Neural cell (in vitro differentiated cells): ENCODE measurements at regions not wholly inside any gene's neighbourhood (a gene's known extent, or its start where the extent isn't known, plus 50 kb on each side); places are given as distances from the start of the nearest gene placed in this dataset.

Source experiments
- H2AFZ ChIP-seq: fragments of 200-600, 300-800 bp; sonication (generic), shearing (Covaris generic); 2 replicates; pipeline ENCODE4 v1.6.0; 2014; ENCODE audit warnings: low read depth, mild to moderate bottlenecking, antibody characterized with exemption, low read length, moderate library complexity
- H3F3A ChIP-seq: fragments of 200-600 bp; shearing (Covaris generic); 2 replicates; pipeline ENCODE4 v1.6.1; 2016; ENCODE audit warnings: mild to moderate bottlenecking, moderate library complexity, mixed read lengths, antibody characterized with exemption, low read length; ENCODE audit not compliant: insufficient read depth, poor library complexity, severe bottlenecking
- H3K27ac ChIP-seq: fragments of 200-600, 300-800 bp; sonication (generic), shearing (Covaris generic); 2 replicates; pipeline ENCODE4 v1.5.1; 2014; ENCODE audit warnings: mild to moderate bottlenecking, low read length, moderate library complexity
- H3K27me3 ChIP-seq: fragments of 300-800, 200-600 bp; sonication (generic), shearing (Covaris generic); 2 replicates; pipeline ENCODE4 v1.6.0; 2014; ENCODE audit warnings: mild to moderate bottlenecking, low read depth, low read length, moderate library complexity; ENCODE audit not compliant: insufficient read depth
- H3K36me3 ChIP-seq: fragments of 300-800, 200-600 bp; sonication (generic), shearing (Covaris generic); 2 replicates; pipeline ENCODE4 v1.5.1; 2014; ENCODE audit warnings: mild to moderate bottlenecking, antibody characterized with exemption, low read length, moderate library complexity; ENCODE audit not compliant: insufficient read depth
- H3K4me2 ChIP-seq: fragments of 300-800, 200-600 bp; sonication (generic), shearing (Covaris generic); 2 replicates; pipeline ENCODE4 v1.6.0; 2014; ENCODE audit warnings: mild to moderate bottlenecking, low read length
- H3K4me3 ChIP-seq: fragments of 300-800, 200-600 bp; sonication (generic), shearing (Covaris generic); 2 replicates; pipeline ENCODE4 v1.5.1; 2014; ENCODE audit warnings: mild to moderate bottlenecking, low read length, moderate library complexity
- H3K79me2 ChIP-seq: fragments of 200-600 bp; shearing (Covaris generic); replicated peaks from 2 replicates; pipeline ENCODE4 v1.6.0; 2014; ENCODE audit warnings: mild to moderate bottlenecking, low read length, moderate library complexity; ENCODE audit not compliant: insufficient read depth
- H3K9ac ChIP-seq: fragments of 300-800, 200-600 bp; sonication (generic), shearing (Covaris generic); 2 replicates; pipeline ENCODE4 v1.6.1; 2016; ENCODE audit warnings: mild to moderate bottlenecking, low read length, mixed read lengths
- H3K9me2 ChIP-seq: fragments of 200-600 bp; shearing (Covaris generic); 2 replicates; pipeline ENCODE4 v1.6.1; 2016; ENCODE audit warnings: mild to moderate bottlenecking, low read length, mixed read lengths; ENCODE audit not compliant: insufficient read depth
- H3K9me3 ChIP-seq: fragments of 200-600, 300-800 bp; sonication (generic), shearing (Covaris generic); 2 replicates; pipeline ENCODE4 v1.6.1; 2016; ENCODE audit warnings: mild to moderate bottlenecking, mixed run types, low read length, moderate library complexity, mixed read lengths
- H4K20me1 ChIP-seq: fragments of 200-600 bp; shearing (Covaris generic); 2 replicates; pipeline ENCODE4 v1.6.1; 2016; ENCODE audit warnings: mild to moderate bottlenecking, mixed run types; ENCODE audit not compliant: insufficient read depth
- CTCF ChIP-seq: fragments of 450-650 bp; IDR thresholded peaks from 2 replicates; pipeline ENCODE4 v1.5.1; 2014; ENCODE audit warnings: antibody characterized with exemption, mild to moderate bottlenecking, moderate library complexity; ENCODE audit not compliant: poor library complexity, severe bottlenecking
- EP300 ChIP-seq: fragments of 450-650 bp; conservative IDR thresholded peaks from 2 replicates; pipeline ENCODE4 v1.6.1; 2014; ENCODE audit warnings: antibody characterized with exemption, mild to moderate bottlenecking, moderate library complexity; ENCODE audit not compliant: poor library complexity, severe bottlenecking
- MXI1 ChIP-seq: fragments of 450-650 bp; conservative IDR thresholded peaks from 2 replicates; pipeline ENCODE4 v1.6.1; 2014; ENCODE audit warnings: antibody characterized with exemption, mild to moderate bottlenecking; ENCODE audit not compliant: poor library complexity, severe bottlenecking
- RAD21 ChIP-seq: fragments of 450-650 bp; conservative IDR thresholded peaks from 2 replicates; pipeline ENCODE4 v1.6.1; 2014; ENCODE audit warnings: antibody characterized with exemption, mild to moderate bottlenecking, moderate library complexity
- REST ChIP-seq: IDR thresholded peaks from 2 replicates; pipeline ENCODE4 v1.6.1; 2012; ENCODE audit warnings: borderline replicate concordance
- SMC3 ChIP-seq: fragments of 450-650 bp; conservative IDR thresholded peaks from 2 replicates; pipeline ENCODE4 v1.6.1; 2014; ENCODE audit warnings: antibody characterized with exemption, mild to moderate bottlenecking, moderate library complexity; ENCODE audit not compliant: poor library complexity
- TAF1 ChIP-seq: IDR thresholded peaks from 2 replicates; pipeline ENCODE4 v1.6.1; 2012; ENCODE audit warnings: low read depth

GRCh38 chr4:18631586-18631985 lies 610.0 kb upstream of the LCORL start:
- H3K4me2 ChIP-seq = no peak overlapping the region

DNA sequence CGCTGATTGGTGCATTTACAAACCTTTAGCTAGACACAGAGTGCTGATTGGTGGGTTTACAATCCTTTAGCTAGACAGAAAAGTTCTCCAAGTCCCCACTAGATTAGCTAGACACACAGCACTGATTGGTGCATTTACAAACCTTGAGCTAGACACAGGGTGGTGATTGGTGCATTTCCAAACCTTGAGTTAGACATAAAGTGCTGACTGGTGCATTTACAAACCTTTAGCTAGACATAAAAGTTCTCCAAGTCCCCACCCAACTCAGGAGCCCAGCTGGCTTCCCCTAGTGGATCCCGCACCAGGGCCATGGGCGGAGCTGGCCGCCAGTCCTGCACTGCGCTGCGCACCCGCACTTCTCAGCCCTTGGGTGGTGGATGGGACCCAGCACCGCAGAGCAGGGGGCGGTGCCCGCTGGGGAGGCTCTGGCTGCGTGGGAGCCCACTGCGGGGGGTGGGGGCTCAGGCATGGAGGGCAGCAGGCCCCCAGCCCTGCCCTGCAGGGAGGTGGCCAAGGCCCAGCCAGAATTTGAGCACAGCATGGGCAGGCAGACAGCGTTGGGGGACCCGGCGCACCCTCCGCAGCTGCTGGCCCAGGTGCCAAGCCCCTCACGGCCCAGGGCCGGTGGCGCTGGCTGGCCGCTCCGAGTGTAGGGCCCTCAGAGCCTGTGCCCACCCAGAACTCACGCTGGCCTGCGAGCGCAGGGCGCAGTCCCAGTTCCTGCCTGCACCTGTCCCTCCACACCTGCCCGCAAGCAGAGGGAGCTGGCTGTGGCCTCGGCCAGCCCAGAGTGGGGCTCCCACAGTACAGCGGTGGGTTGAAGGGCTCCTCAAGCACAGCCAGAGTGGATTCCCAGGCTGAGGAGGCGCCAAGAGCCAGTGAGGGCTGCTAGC lies 608.9 kb upstream of the LCORL start:
- H4K20me1 ChIP-seq = no peaks in the 10 kb centered on the region
- no peak overlapping the region for H3K4me2 ChIP-seq
- H3K27me3 ChIP-seq = no peaks in the 10 kb centered on the region
- H3K9me2 ChIP-seq = no peaks in the 10 kb centered on the region
- no peak overlapping the region for H3K27ac ChIP-seq
- no peak overlapping the region for H3K9ac ChIP-seq
- H3K79me2 ChIP-seq = no peaks in the 10 kb centered on the region
- H3K36me3 ChIP-seq = no peaks in the 10 kb centered on the region
- no peaks in the 10 kb centered on the region for H3F3A ChIP-seq
- no peak for TF ChIP-seq RAD21
- no peak for TF ChIP-seq CTCF
- TF ChIP-seq MXI1 = no peak
- no peak for TF ChIP-seq REST
- TF ChIP-seq SMC3 = no peak
- TF ChIP-seq TAF1 = no peak
- no peak overlapping the region for H2AFZ ChIP-seq
- no peak overlapping the region for H3K4me3 ChIP-seq
- H3K9me3 ChIP-seq = no peaks in the 10 kb centered on the region

More at GRCh38 chr4:18631586-18631985, 610.0 kb upstream of the LCORL start:
- Histone ChIP-seq H3K4me3 (no peak overlapping the region), H3F3A (no peaks in the 10 kb centered on the region), H3K36me3 (no peaks in the 10 kb centered on the region), H3K9ac (no peak overlapping the region), H3K27me3 (no peaks in the 10 kb centered on the region), H3K9me2 (no peaks in the 10 kb centered on the region), H2AFZ (no peak overlapping the region), H4K20me1 (no peaks in the 10 kb centered on the region), H3K27ac (no peak overlapping the region), H3K9me3 (no peaks in the 10 kb centered on the region), H3K79me2 (no peaks in the 10 kb centered on the region)
- TF ChIP-seq EP300 (no peak), RAD21 (no peak), CTCF (no peak)
